Sigmoid colon (tissue), 4 donors: ENCODE measurements at regions not wholly inside any gene's neighbourhood (a gene's known extent, or its start where the extent isn't known, plus 50 kb on each side); places are given as distances from the start of the nearest gene placed in this dataset.

Experiments used
- CTCF ChIP-seq, 4 experiments: fragments of 450-650 bp in 3 of 4; fragments of 200-600 bp in 1 of 4; IDR thresholded peaks; one replicate each; pipeline ENCODE4 v1.5.1; 2016 to 2019; ENCODE audit warnings: antibody characterized with exemption in 4 of 4, mild to moderate bottlenecking in 3 of 4, moderate library complexity in 2 of 4
- EP300 ChIP-seq, 4 donors: sonication (generic); formaldehyde crosslinking; IDR thresholded peaks; one replicate each; pipeline ENCODE4 v1.6.1; 2017; ENCODE audit warnings: antibody characterized with exemption in 4 of 4
- POLR2A ChIP-seq, 2 donors: fragments of 450-650 bp; IDR thresholded peaks; one replicate each; pipeline ENCODE4 v1.6.1; 2016; ENCODE audit warnings: antibody characterized with exemption in 2 of 2, mild to moderate bottlenecking in 2 of 2, moderate library complexity in 2 of 2
- POLR2AphosphoS5 ChIP-seq, 4 donors: sonication (generic); formaldehyde crosslinking; IDR thresholded peaks; one replicate each; pipeline ENCODE4 v1.6.1; 2017; ENCODE audit warnings: antibody characterized with exemption in 4 of 4

- no peak for TF ChIP-seq POLR2AphosphoS5 (IDR thresholded peaks at IDR 0.05)
- TF ChIP-seq EP300 (IDR thresholded peaks at IDR 0.05), result no peak
- no peak for TF ChIP-seq CTCF (IDR thresholded peaks at IDR 0.05)
- no peak for TF ChIP-seq POLR2A (IDR thresholded peaks at IDR 0.05)
Measured at GRCh38 chr6:140653972-140654371, 1279.5 kb upstream of the CITED2 start.
